ENCODE measurements at regions not wholly inside any gene's neighbourhood (a gene's known extent, or its start where the extent isn't known, plus 50 kb on each side); places are given as distances from the start of the nearest gene placed in this dataset.

DNA sequence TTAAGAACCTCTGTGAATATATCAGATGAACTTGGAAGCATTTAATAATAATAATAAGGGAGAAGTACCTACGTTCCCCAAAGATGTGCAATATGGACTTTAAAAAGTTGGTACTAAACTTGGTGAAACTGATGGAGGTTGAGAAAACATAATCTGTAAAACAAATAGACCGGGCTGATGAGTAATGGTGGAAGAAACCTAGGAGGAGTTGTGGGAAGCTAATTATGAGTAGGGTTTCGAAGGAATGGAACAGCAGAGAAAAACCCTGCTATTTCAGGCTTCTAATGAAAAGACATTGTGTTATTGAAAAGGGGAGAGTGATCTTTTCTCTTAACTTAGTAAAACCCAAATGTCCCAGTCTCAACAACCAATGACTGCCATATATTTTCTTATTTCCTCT lies 229.3 kb downstream of the PCSK1 start:
- no peak overlapping the region for H3K9ac ChIP-seq
- peaks cover 10% of the 10 kb centered on the region; the same call in 1 of the 2 replicates for H3K9me3 ChIP-seq
- H4K20me1 ChIP-seq (ENCODE audit: insufficient read depth) = no peaks in the 10 kb centered on the region
- H2AFZ ChIP-seq (ENCODE audit: low read depth) = no peak overlapping the region
- H3K27ac ChIP-seq (ENCODE audit: low read depth in 2 of 2, low read length in 1 of 2) = peak overlapping the region in 1 of 2 experiments; percentile 67; a peak in 2 of 4 replicates
- no peaks in the 10 kb centered on the region for H3K79me2 ChIP-seq (ENCODE audit: insufficient read depth)
- no peak overlapping the region; the same call in 1 of the 2 replicates for H3K4me2 ChIP-seq
- ChIA-PET CTCF (interaction anchor here (1.4 to 1.6 kb wide), 2 partner anchors 13 to 133 kb away, joined by 3 to 4 read pairs; no protein-coding TSS in a partner anchor), POLR2A (no interaction called here)
- no peak for DNase-seq
- peaks cover 0 to 10% of the 10 kb centered on the region in 2 experiments; a peak in 1 of 4 replicates for H3K4me1 ChIP-seq (ENCODE audit: control insufficient read depth in 1 of 2, insufficient read depth in 2 of 2, low read depth in 1 of 2, low read length in 1 of 2)
- no peaks in the 10 kb centered on the region for H3K27me3 ChIP-seq (ENCODE audit: insufficient read depth)
- H3F3A ChIP-seq (replicated peaks; ENCODE audit: insufficient read depth) = peaks cover 8% of the 10 kb centered on the region
- TF ChIP-seq CHD2 (IDR thresholded peaks at IDR 0.05; ENCODE audit: low read length, partially characterized antibody) (no peak), EZH2phosphoT487 (IDR thresholded peaks at IDR 0.05; ENCODE audit: borderline replicate concordance, low read depth) (no peak), CTCF (IDR thresholded peaks at IDR 0.05) (no peak), ELF1 (IDR thresholded peaks at IDR 0.05) (no peak)
- TF ChIP-seq, protein P1, sequence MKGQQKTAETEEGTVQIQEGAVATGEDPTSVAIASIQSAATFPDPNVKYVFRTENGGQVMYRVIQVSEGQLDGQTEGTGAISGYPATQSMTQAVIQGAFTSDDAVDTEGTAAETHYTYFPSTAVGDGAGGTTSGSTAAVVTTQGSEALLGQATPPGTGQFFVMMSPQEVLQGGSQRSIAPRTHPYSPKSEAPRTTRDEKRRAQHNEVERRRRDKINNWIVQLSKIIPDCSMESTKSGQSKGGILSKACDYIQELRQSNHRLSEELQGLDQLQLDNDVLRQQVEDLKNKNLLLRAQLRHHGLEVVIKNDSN (IDR thresholded peaks at IDR 0.05; ENCODE audit: borderline replicate concordance, low read depth) = no peak
- TF ChIP-seq, protein P2, sequence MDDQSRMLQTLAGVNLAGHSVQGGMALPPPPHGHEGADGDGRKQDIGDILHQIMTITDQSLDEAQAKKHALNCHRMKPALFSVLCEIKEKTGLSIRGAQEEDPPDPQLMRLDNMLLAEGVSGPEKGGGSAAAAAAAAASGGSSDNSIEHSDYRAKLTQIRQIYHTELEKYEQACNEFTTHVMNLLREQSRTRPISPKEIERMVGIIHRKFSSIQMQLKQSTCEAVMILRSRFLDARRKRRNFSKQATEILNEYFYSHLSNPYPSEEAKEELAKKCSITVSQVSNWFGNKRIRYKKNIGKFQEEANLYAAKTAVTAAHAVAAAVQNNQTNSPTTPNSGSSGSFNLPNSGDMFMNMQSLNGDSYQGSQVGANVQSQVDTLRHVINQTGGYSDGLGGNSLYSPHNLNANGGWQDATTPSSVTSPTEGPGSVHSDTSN (IDR thresholded peaks at IDR 0.05) = no peak
- WGBS (ENCODE audit: low lambda C conversion rate) = 81% methylated on average over 3 of the region's 3 CpGs
- no peak overlapping the region for H3K4me3 ChIP-seq (ENCODE audit: low read depth in 2 of 2, low read length in 1 of 2)
- no peaks in the 10 kb centered on the region for H3K9me2 ChIP-seq
- no peaks in the 10 kb centered on the region for H3K36me3 ChIP-seq (replicated peaks in 1 of 2; ENCODE audit: control insufficient read depth in 1 of 2, insufficient read depth in 2 of 2, low read length in 1 of 2)

GRCh38 chr5:96201503-96201902 lies 231.5 kb downstream of the PCSK1 start:
- Histone ChIP-seq H3K9ac (no peak overlapping the region), H3F3A (replicated peaks; ENCODE audit: insufficient read depth) (peaks cover 12% of the 10 kb centered on the region), H3K9me3 (0 out of 2 replicates have a peak, but pooled peaks cover 4% of the 10 kb centered on the region), H2AFZ (ENCODE audit: low read depth) (no peak overlapping the region), H3K4me2 (no peak overlapping the region), H3K4me3 (ENCODE audit: low read depth in 2 of 2, low read length in 1 of 2) (no peak overlapping the region), H3K36me3 (replicated peaks in 1 of 2; ENCODE audit: control insufficient read depth in 1 of 2, insufficient read depth in 2 of 2, low read length in 1 of 2) (no peaks in the 10 kb centered on the region), H3K79me2 (ENCODE audit: insufficient read depth) (no peaks in the 10 kb centered on the region), H3K9me2 (no peaks in the 10 kb centered on the region), H3K27me3 (ENCODE audit: insufficient read depth) (no peaks in the 10 kb centered on the region), H3K4me1 (ENCODE audit: control insufficient read depth in 1 of 2, insufficient read depth in 2 of 2, low read depth in 1 of 2, low read length in 1 of 2) (peaks cover 0 to 11% of the 10 kb centered on the region in 2 experiments; a peak in 1 of 4 replicates), H3K27ac (ENCODE audit: low read depth in 2 of 2, low read length in 1 of 2) (no peak overlapping the region), H4K20me1 (ENCODE audit: insufficient read depth) (no peaks in the 10 kb centered on the region)
- ChIA-PET POLR2A (no interaction called here), CTCF (no interaction called here)
- no peak for DNase-seq
- WGBS (ENCODE audit: low lambda C conversion rate) = 96% methylated on average over 3 of the region's 3 CpGs
- TF ChIP-seq RFX5 (IDR thresholded peaks at IDR 0.05; ENCODE audit: low read length) (no peak), RXRA (IDR thresholded peaks at IDR 0.05; ENCODE audit: borderline replicate concordance, low read depth) (no peak), SMC3 (IDR thresholded peaks at IDR 0.05; ENCODE audit: low read depth, low read length) (no peak), JUND (IDR thresholded peaks at IDR 0.05) (no peak), FOSL2 (IDR thresholded peaks at IDR 0.05; ENCODE audit: borderline replicate concordance, low read depth) (no peak), TEAD4 (IDR thresholded peaks at IDR 0.05; ENCODE audit: borderline replicate concordance, insufficient read depth) (no peak), RAD21 (IDR thresholded peaks at IDR 0.05; ENCODE audit: low read length) (no peak), NRF1 (IDR thresholded peaks at IDR 0.05; ENCODE audit: low read depth, low read length) (no peak), MEF2A (IDR thresholded peaks at IDR 0.05; ENCODE audit: borderline replicate concordance, low read depth) (no peak), GABPA (IDR thresholded peaks at IDR 0.05; ENCODE audit: low read depth) (no peak), POLR2AphosphoS5 (IDR thresholded peaks at IDR 0.05; ENCODE audit: low read depth, low read length) (no peak), TAF1 (IDR thresholded peaks at IDR 0.05; ENCODE audit: borderline replicate concordance, low read depth, low read length) (no peak)
- TF ChIP-seq, protein P3, sequence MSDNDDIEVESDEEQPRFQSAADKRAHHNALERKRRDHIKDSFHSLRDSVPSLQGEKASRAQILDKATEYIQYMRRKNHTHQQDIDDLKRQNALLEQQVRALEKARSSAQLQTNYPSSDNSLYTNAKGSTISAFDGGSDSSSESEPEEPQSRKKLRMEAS (IDR thresholded peaks at IDR 0.05; ENCODE audit: low read depth) = no peak
- TF ChIP-seq, protein P4, sequence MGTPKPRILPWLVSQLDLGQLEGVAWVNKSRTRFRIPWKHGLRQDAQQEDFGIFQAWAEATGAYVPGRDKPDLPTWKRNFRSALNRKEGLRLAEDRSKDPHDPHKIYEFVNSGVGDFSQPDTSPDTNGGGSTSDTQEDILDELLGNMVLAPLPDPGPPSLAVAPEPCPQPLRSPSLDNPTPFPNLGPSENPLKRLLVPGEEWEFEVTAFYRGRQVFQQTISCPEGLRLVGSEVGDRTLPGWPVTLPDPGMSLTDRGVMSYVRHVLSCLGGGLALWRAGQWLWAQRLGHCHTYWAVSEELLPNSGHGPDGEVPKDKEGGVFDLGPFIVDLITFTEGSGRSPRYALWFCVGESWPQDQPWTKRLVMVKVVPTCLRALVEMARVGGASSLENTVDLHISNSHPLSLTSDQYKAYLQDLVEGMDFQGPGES (IDR thresholded peaks at IDR 0.05; ENCODE audit: low read depth, low read length) = no peak
- TF ChIP-seq, protein P2 (IDR thresholded peaks at IDR 0.05) = no peak
- TF ChIP-seq, protein P1 (IDR thresholded peaks at IDR 0.05; ENCODE audit: borderline replicate concordance, low read depth) = no peak

Data from SK-N-SH (cell line).